HG03521 (cell line): ENCODE measurements at regions not wholly inside any gene's neighbourhood (a gene's known extent, or its start where the extent isn't known, plus 50 kb on each side); places are given as distances from the start of the nearest gene placed in this dataset.
"Not testable (repeated sequence)": the region's sequence is repeated elsewhere in the genome, so short reads cannot be mapped to it uniquely, and the experiment has no call there.

ENCODE experiments used
- ATAC-seq: cut with Tn5 transposase; IDR thresholded peaks from one replicate; pipeline ENCODE4 v1.9.1; 2021; ENCODE audit warnings: mild to moderate bottlenecking, moderate library complexity; ENCODE audit not compliant: unreplicated experiment

DNA sequence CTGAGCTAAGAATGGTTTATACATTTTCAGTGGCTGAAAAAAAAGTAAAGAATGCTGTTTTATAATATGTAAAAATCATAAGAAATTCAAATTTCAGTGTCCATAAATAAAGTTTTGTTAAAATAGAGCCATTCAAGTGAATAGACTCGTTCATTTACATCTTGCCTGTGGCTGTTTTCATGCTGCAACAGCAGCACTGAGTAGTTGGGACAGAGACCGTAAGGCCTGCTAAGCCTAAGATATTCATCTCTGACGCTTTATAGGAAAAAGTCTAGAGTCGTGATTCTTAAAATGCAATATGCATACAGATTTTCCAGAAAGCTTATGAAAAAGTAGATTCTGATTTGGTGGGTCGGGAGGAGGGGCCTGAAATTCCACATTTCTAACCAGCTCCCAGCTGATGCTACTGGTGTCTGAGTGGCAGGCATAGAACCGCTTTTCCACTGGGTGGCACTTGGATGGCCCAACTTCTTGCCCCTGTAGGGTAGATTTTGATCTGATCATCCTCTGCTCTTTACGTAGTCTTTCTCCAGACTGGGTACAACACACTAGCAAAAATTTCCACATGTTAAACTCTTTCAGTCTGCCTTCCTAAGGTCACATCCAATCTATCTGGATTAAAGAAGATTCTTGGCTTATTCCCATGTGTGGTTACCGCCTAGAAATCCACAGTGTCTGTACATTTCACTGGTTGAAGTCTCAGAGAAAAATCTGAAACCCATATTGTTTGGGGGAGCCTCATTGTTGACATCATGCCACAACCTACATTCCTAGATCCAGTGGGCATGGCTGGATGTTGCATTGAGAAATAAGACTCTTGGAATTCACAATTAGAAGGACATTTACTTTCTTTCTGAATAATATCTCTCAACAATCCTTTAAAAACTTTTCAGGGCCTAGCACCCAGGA, 151.2 kb downstream of the C12orf75 start:
- ATAC-seq, result no peak

DNA sequence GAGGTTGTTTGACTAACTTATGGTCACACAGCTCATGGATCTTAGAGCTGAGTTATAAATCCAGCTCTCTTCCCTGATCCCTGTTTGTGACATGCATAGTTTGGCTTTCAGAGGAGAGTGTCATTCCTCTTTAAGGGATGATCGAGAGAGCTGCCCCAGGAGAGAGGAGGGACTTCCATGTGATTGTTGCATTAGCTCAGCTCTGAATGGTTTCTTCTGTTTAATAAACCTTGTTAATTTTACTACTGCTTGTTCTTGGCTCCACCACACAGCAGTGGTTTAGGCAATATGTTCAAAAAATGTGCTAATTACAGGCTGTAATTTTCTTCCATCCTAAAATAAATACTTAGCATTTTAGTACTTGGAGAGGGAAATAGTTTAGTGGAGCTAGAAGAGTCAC, 152.5 kb downstream of the C12orf75 start:
- no peak for ATAC-seq

DNA sequence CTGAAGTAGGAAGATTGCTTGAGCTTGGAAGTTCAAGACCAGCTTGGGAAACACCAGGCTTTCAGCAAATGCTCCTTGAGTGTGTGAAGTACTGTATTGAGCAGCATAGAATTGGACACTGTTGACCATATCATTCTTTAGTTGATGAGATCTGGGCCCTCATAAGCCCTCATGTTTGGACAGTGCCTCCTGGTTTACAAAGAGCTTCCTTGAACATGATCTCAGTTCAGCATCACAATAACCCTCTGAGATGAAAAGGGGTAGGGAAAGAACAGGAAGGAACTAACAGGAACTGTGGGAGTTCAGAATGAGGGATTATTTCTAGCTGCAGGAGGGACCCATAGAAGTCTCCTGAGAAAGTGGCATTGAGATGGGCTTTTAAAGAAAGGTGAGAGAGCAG, 153.2 kb downstream of the C12orf75 start:
- ATAC-seq, result no peak

DNA sequence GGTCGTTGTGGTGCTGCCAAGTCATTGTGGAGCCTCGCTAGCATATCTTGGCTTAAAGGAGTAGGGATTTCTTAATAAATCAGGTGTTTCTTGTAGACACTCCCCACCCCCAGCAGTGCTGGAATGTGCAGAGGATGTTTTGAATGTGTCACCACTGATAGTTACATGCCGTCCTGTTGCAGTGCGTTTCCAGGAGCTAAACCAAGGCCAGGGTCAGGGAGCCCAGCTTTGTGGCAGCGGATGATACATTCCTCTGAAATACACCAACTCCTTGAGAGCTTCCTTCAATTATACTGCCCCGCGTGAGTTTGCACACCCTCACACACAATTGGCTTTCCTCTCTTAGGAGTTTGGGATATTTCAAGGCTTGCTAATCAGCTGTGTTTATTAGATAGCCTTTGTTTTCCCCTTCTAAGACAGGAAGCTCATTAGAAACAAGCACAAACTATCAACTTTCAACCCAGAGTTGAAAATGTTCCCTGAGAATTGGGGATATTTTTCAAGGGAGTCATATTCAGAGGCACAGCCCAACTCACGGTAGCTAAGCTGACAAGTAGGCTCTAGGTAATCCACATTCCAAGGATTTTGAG, 154.9 kb downstream of the C12orf75 start:
- ATAC-seq, result no peak

DNA sequence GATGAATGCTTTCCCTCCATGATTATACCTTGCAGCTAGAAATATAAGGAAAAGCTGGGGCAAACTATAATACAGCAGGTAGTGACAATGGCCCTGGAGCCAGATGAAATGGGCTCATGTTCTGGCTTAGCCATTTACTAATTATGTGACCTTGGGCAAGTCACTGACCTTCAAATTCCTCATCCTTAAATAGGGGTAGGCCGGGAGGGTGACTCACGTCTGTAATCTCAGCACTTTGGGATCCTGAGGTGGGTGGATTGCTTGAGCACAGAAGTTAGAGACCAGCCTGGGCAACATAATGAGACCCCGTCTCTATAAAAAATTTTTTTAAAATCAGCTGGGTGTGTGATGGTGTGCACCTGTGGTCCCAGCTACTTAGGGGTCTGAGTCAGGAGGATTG, 155.4 kb downstream of the C12orf75 start:
- no peak for ATAC-seq

DNA sequence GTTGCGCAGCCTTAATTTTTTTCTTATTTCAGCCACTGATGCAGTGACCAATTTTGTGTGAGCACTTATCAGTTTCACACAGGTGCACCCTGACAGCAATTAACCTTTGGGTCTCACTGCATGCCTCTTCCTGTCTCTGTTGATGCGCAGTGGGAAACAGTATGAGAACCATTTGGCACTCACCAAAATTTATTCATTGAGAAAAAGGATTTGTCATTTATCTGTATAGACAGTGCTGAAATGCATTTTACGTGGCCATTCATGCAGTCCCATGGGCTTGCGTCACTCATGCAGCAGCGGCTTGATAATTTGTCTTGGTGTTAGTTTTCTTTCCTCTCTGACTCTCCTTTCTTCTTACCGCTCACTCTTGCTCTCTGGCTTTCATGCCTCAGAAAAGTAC, 157.5 kb downstream of the C12orf75 start:
- ATAC-seq, result no peak

DNA sequence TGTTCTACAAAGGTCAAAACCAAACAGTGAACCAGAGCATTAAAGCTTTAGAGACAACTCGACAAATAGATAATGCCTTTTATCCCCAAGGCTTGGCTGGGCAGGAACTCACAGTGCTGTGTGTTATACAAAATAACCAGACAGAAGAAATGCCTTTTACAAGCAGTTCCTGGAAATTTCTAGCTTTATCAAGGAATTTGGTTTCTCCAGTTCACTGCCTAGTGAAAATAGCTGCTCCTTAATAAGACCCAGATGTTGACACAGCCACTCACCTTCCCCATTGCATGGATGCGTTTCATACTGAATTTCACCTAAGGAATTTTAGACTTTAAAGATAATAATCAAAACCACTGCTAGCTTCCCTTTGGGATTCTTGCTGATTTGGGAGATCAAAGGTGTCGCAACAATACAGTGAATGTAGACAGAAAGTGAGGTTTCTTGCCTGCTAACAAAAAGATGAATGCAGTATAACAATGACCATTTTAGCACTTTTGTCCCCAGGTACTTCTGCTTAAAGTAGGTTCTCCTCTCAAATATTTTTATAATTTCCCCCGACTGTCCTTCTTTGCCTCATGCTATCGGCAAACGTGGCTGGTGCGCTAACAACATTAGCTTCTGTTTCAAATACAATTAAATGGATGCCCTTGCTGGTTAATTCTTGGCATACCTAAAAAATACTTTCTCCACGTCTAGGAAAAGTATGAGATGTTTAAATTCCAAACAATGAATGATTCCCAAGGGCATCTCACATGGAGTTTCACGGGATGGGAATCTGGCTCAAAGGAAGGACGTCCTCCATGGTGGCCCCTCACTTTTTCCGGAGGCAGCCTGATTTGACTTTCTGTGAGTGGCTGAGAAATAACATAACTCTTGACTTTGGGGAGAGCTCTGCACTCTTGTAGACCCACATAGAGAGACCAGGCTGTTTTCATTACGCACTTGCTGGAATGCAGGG, 162.4 kb downstream of the C12orf75 start:
- no peak for ATAC-seq

DNA sequence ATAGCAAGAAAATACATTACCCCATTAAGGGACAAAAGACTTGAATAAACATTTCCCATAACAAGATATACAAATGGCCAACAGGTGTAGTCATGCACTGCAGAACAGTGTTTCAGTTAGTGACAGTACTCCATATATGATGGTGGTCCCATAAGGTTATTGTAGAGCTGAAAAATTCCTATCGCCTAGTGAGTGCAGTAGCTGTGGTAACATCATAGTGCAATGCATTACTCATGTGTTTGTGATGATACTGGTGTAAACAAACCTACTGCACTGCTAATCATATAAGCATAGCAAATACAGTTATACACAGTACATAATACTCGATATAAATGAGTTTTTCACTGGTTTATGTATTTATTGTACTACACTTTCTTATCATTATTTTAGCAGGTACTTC, 168.7 kb downstream of the C12orf75 start:
- ATAC-seq, result no peak

DNA sequence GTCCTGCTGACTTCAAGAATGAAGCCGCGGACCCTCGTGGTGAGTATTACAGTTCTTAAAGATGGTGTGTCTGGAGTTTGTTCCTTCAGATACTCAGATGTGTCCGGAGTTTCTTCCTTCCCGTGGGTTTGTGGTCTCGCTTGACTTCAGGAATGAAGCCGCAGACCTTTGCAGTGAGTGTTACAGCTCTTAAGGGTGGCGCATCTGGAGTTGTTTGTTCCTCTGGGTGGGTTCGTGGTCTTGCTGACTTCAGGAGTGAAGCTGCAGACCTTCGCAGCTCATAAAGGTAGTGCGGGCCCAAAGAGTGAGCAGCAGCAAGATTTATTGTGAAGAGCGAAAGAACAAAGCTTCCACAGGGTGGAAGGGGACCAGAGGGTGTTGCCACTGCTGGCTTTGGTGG, 170.2 kb downstream of the C12orf75 start:
- ATAC-seq, result not testable (repeated sequence)

DNA sequence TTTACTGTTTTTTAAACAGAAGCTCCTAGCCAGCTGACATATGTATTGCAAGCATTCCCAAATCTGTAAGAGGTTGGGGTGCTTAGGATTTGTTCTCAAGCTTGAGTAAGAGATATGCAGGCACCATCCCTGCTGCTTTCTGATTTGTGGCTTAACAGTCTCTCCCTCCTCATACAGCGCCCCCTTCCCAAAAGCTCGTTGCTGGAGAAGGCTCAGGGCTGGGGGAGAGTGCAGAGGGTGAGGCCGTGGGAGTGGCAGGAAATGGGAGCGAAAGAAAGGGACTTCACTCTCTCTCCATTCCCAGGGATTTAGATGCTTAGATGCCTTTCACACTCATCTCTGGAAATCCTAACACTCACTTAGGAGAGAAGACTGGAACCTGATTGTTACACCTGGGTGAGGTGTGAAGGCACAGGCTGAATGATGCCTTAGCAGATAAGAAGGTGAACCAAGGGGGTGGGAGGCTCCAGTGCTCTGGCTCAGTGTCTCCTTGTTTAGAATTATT, 172.0 kb downstream of the C12orf75 start:
- no peak for ATAC-seq

DNA sequence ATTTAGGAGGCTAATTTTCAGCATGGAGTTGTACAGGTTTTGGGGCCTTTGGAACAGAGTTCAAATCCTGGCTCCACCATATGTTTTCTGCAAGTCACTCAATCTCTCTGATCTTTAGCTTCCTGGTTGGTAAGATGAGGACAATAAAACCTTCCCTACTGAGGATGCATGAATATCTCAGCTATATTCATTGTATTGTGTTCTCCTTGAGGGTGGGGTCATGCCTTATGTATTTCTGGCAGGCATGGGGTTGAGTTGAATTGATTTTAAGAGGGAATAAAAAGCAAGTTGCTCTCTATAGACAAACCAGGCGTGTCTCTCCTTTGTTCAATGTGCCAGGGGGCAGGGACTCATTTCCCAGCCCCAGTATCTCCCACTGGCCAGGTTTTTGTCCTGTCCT, 173.1 kb downstream of the C12orf75 start:
- no peak for ATAC-seq

DNA sequence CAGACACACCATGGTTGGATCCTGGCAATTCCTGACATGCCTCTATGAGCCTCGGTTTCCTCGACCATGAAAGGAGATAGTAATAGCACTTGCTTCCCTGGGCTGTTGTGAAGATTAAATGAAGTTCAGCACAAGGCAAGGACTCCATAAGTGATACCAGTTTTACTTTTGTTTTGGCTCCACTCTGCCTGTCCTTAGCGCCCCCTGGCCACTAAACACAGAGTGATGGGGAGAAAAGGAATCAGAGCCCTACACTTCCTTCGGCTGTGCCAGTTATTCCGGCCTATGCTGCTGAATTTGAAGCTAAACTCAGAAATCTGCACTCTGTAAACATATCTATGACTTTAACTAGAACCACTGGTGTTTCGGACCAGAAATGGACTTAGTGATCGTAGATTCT, 173.8 kb downstream of the C12orf75 start:
- no peak for ATAC-seq

DNA sequence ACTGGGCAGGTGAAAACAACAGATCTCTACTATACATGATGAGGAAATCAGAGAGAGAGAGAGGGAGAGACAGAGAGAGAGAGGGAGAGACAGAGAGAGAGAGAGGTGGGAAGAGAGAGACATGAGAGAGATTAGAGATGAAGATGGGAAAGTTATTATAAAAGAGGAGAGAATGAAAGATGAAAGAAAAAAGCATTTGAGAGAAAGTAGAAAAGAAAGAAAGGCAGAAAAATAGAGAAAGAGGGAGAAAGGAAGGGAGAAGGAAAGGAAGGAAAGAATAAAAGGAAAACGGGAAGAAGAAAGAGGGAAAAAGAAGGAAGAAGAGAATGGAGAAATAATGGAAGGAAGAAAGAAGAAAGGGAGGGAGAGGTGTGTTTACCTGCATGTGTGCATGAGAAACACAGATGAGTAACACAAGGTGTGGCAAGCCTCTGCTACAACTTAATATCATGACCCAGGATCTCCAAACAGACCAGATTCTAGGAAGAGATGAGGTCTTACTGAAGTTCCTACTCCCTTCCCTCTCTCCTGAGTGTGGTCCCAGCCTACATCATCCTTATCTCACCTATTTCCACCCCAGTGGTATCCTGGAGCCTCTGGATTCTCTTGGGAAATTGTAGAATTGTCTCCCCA, 176.3 kb downstream of the C12orf75 start:
- ATAC-seq, result no peak

DNA sequence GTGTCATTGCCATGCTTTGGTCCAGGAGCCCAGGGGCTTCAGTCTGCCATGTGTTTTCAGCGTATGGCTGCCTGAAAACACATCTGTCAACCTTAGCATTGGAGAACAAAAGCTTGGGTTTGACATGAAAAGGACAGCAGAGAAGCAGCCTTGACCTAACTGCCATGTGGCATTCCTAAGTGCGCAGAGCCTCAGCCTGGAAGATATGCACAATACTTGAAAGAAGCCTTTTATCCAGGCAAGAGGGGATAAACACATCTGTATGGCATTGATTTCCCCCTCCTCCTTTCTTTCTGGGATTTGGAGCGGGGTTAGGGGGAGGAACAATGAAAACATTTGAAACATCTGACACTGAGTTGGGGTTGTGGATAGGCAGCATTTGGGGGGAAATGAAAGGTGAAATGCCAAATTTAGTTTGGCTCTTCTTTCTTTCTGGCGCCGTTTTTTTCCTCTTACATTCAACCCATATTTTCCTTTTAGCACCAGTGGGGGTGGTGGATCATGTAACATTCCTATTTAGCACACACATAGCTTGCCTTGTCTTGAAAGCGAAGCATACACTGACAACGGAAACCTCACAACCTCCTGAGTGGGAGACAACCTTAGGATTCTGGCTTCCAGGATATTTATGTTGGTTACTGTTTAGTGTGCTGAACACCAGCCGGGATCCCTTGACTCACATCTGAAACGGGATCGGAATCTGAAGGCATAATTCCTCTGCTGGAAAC, 177.0 kb downstream of the C12orf75 start:
- ATAC-seq, result no peak

DNA sequence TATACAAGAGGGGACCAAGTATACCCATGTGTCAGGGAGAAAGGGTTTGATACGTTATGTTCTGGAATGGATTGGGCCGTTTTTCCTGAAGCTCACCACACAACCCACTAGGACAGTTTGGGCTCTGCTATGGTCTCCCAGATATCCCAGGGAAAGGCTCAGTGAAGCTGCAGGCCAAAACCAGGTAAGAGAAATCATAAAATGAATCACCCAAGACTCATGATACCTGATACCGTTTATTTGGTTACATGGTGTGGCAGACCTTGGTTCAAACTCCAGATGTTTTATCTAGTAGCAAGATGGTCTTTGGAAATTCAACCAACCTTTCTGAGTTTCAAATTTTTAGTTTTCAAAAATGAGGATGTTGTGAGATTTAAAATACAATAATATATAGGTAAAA, 177.6 kb downstream of the C12orf75 start:
- ATAC-seq, result no peak

DNA sequence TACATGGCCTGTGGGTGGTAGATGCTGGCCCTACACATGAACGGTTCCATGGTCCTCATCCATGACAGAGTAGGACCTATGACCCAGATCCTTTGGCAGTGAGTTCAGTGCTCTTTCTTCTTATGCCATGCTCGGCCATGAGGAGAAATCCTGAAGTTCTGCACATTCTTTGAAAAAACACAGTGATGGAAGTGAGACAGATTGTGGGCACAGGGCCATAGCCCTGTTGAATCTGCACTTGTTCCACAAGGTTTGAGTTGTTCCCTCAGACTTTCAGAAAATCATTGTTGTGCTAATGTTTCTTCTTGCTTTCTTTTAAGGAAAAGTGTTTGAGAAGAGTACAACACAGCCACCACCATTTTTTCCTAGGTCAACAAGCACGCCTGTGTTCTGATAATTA, 180.0 kb downstream of the C12orf75 start:
- no peak for ATAC-seq

DNA sequence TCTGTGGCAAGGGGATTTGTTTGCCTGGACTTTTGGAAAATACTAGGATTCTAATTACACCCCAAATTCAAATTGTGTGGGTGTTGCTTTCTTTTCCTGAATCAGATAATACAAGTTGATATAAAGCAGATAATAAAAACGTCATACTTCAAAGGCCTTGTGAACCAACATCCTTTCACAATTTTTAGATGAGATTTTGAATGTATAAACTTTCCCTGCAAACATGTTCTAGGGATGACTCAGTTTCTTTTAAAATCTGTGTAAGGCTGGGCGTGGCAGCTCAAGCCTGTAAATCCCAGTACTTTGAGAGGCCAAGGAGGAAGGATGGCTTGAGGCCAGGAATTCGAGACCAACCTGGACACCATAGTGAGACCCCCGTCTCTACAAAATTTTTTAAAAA, 182.4 kb downstream of the C12orf75 start:
- not testable (repeated sequence) for ATAC-seq

DNA sequence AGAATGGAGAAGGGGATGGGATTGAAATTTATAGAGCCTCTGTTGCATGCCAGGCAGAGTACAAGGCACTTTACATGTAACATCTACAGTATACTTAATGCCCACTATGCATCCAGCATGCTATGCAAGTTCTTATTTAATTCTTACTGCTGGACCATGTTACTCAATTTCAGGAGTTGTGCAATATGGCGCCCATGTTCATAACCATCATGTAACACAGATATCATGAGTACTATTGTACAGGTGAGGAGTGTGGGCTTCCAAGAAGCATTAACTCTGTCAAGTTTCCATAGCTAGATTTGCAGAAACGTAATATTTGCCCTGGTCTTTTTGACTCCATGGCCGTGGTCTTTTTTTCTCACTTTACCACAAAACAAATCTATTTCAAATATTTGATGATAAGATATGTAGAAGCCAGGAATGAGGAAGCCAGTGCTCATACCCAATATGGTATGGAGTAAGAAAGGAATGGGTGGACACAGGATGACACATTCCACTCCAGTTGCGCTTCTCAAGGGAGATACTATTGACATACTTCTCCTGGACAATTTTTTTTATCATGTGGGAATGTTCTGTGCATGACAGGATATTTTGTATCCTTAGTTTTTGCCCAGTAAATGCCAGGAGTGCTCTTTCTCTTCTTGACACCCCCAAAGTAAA, 191.8 kb downstream of the C12orf75 start:
- no peak for ATAC-seq
